GM21515 (cell line): ENCODE measurements at regions not wholly inside any gene's neighbourhood (a gene's known extent, or its start where the extent isn't known, plus 50 kb on each side); places are given as distances from the start of the nearest gene placed in this dataset.

ENCODE experiments used
- ATAC-seq: cut with Tn5 transposase; IDR thresholded peaks from one replicate; pipeline ENCODE4 v1.9.1; 2021; ENCODE audit not compliant: unreplicated experiment

DNA sequence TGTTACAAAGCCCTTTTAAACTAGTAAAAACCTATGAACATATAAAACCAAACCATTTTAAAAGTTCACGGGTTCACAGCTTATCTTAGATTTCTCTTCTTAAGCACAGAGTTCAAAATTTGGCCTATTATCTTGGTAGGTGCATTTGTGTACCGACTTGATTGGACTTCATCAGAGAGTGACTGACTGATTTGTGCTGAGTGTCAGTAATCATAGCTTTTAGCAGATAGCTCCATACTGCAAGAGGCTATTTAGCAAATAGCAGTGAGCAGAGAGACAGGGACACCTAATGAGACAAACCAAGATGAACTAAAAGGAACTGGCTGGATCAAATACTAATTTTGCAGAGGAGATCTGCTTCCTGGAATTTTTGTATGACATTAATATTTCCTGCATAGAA lies 274.5 kb downstream of the PRR16 start:
- ATAC-seq: no peak

DNA sequence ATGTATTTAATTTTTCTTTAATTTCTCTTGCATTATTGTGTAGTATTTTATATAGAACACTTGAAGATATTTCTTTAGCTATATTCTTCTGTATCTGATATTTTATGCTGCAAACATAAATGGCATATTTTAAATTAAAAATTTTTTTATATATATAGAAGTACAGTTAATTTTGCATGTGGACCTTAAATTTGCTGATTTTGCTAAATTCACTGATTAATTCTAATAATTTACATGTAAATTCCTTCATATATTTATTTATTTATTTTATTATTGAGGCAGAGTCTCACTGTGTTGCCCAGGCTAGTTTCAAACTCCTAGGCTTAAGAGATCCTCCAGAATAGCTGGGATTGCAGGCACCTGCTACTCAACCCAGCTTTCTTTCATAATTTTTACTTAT lies 276.9 kb downstream of the PRR16 start:
- no peak for ATAC-seq

GRCh38 chr5:120748474-120748873 lies 284.4 kb downstream of the PRR16 start:
- ATAC-seq: no peak

GRCh38 chr5:120749737-120750136 lies 285.6 kb downstream of the PRR16 start:
- ATAC-seq: no peak

- ATAC-seq: no peak
These were observed 295.5 kb downstream of the PRR16 start for GRCh38 chr5:120759587-120759986.

DNA sequence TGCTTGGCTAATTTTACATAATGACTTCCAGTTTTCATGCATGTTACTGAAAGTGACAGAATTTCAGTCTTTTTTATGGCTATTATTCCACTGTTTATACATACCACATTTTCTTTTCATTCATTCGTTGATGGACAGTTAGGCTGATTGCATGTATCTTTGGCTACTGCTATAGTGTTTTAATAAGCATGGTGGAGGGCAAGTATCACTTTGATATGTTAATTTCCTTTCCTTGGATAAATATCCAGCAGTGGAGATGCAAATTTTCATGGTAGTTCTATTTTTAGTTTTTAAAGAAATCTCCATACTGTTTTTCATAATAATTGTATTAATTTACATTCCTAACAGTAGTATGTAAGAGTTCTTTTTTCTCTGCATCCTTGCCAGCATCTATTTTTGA lies 297.9 kb downstream of the PRR16 start:
- no peak for ATAC-seq

GRCh38 chr5:120765189-120765588 lies 301.1 kb downstream of the PRR16 start:
- no peak for ATAC-seq

- no peak for ATAC-seq
These were observed 303.2 kb downstream of the PRR16 start for GRCh38 chr5:120767178-120767820.

DNA sequence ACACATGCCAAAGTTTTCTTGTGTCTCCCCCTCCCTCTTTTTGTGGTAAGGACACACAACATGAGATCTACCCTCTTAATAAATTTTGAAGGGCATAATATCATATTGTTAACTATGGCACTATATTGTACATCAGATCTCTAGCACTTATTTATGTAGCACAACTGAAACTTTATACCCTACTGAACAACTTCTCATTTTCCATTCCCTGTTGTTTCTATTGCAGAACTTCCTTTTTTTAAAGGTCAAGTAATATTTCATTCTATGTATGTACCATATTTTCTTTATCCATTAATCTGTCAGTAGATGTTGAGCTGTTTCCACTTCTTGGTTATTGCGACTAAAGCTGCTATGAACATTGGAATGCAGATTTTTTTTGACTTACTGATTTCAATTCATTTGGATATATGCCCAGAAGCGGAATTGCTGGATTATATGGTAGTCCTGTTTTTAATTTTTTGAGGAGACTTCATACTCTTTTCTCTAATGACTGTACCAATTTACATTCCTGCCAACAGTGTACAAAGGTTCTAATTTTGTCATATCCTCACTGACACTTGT lies 305.3 kb downstream of the PRR16 start:
- ATAC-seq: no peak

- ATAC-seq: no peak
These were observed 307.1 kb downstream of the PRR16 start for GRCh38 chr5:120771202-120771601.

DNA sequence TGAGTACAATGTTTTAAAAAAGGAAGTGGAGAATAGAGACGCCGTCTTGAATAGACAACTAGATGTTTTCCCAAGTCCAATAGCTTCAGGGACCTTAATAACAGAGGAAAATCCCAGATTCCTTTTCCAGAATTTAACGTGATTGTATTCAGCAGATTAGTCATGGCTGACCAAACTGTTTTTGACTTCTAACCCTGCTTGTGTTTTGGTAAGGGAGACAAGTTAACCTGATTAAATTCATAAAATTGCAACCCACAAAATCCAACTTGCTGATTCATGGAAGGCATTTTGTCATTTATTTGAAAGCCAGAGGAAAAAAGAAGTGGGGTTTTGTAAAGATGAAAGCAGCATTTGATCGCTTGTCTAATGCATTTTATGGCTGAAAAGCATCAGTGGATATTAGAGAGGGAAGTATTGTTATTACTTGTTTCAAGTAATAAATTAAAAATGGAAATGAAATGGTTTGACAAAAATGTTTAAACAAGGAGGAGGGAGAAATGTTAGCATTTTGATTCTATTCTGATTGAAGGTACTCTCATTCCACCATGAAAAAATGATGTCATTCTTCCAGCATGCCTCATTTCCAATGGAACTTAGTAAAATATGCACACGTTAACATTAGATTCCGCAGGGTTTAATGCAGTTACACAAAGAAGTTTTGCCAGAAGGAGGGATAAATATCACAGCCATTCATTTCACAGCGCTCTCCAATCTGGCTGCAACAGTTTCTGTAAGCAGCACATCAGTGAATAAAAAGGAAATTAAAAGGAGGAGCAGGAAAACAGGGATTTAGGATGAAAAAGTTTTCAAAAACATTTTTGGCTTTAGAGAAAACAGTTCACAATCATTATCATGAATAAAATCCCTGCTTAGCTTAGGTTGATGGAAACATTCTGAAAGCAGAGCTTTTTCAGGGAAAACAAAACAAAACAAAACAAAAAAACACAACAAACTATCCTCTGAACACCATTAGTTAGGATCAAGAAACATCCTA lies 314.7 kb downstream of the PRR16 start:
- no peak for ATAC-seq

GRCh38 chr5:120779674-120780073 lies 315.6 kb downstream of the PRR16 start:
- ATAC-seq: no peak

DNA sequence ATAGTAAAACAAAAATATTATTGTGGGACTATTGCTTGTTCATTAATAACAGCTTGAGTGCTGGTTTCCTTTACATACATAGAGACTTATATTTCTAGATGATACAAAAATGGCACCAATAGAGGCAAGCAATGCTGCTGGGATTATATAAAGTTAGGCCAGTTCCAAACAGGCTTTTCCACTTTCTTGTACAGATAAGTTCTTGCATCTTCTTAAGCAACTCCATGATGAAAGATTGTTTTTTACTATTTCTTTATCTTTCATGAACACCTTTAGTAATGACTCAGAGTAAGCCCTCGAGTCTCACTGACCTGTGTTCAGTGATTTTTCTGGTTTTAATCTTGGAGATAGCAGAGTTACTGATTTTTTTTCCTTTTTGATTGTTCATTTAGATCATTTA lies 324.4 kb downstream of the PRR16 start:
- ATAC-seq: no peak

DNA sequence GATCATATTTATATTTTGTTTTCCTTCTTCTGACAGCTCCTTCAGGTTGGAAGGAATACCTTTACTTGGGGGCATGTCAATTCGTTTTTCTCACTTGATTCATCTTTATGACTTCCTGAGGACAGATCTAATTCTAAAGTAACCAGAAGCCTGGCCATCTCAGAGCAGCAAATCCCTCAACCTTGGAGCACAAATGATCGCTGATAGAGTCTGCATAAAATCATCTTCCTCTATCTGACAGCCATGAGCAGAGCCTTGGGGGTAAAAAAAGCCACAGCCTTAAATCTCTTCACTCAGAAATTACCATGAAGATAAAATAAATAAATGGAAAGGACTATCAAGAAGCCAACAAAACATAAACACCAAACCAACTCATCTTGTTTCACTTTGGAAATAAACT lies 325.8 kb downstream of the PRR16 start:
- ATAC-seq: no peak

GRCh38 chr5:120790339-120790738 lies 326.2 kb downstream of the PRR16 start:
- ATAC-seq: no peak

DNA sequence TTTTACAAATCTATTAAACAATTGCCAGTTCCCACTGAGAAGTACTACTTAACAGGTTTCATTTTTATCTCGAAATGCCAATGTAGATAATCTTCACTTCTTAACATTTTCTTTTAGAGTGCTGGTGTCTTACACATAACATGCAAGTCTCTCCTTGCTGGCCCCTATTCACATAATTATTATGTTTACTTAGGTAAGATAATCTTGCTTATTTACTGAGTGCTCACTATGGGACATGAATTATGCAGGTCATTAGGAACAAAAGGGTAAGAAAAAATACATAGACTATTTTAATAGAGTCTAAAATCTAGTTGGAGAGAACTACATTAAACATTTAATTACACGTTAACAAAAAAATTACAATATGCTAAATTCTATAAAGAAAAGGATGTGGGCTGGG lies 328.4 kb downstream of the PRR16 start:
- no peak for ATAC-seq

- no peak for ATAC-seq
These were observed 330.0 kb downstream of the PRR16 start for GRCh38 chr5:120794121-120794520.

DNA sequence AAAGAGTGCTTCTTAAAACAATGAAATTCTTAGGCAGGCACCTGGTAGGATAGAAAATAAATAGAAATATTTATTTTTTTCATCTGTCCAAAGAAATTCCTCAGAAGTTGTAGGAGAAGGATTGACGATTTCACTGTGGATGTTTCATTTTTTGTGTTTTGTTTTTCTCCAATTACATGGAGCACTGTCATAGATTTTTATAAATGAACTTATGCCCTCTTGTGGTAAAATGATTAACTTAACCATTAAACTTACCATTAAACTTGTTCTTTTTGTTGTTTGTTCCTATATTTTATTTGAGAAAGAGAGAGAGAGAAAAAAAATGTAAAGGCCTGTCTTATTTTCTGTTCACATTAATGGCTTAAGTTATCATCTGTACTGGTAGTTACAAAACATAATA lies 339.2 kb downstream of the PRR16 start:
- ATAC-seq: no peak

DNA sequence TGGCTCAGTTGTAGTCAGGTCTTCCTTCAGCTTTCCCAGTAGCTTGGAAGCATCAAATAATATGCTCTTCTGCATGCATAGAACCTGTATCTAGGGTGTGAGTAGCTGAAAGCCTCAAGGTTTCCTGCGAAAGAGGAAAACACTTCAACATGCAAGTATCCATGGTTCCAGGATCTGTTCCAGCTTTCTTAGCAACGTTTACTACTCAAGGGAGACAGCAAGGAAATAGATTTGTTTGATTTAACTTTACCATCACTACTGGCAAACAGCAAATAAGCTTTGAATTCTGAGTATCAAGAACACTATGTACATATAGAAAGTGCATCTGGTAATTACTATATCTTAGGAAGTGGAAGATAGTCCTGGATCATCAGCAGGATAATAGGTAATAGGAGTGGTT lies 341.0 kb downstream of the PRR16 start:
- ATAC-seq: no peak

GRCh38 chr5:120806202-120806601 lies 342.1 kb downstream of the PRR16 start:
- no peak for ATAC-seq

DNA sequence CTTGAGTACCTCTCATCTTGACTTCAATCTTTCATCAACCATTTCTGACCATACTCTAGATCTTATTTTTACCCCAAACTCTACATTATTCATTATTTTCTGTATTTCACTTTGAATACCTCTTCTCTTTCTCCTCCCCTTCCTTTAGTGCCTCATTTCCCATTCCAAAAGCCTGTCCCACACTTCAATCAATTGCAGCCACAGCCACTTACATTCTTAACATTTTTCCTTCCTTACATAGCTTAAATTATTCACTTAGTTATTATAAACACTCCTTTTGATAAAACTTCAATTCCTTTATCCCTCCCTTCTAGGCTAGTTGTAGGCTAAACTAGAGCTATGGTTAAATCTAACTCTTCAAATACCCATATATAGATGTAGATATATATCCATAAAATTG lies 344.0 kb downstream of the PRR16 start:
- ATAC-seq: no peak

DNA sequence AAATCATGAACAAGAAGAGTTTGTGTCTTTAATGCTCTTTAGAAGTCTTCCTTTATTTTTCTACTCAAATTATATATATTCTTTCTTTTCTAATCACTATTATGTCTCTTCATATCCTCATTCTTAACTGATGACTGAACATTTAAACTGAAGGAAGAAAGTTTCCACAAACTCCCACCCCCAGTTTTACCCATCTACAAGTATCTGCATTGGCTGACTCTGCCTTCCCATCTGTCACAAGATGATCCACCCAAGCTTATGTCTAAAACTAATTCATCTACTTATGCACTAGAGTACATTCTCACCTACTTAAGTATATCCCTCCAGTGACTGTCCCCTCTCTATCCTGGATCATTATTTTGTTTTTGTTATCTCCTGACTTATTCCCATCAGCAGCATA lies 344.5 kb downstream of the PRR16 start:
- no peak for ATAC-seq
